Hematopoietic multipotent progenitor cell (in vitro differentiated cells): ENCODE measurements at regions not wholly inside any gene's neighbourhood (a gene's known extent, or its start where the extent isn't known, plus 50 kb on each side); places are given as distances from the start of the nearest gene placed in this dataset.

ENCODE experiments used
- DNase-seq, 3 donors: peaks; one replicate each; pipeline ENCODE4 v3.0.0-alpha.2; 2011 to 2015; ENCODE audit warnings: low read depth in 2 of 3, low spot score in 2 of 3

GRCh38 chr6:11926594-11927407 lies 85.3 kb upstream of the HIVEP1 start:
- DNase-seq = no peak

GRCh38 chr6:11925805-11926204 lies 86.3 kb upstream of the HIVEP1 start:
- DNase-seq = no peak

- DNase-seq = no peak
These were observed 88.5 kb upstream of the HIVEP1 start for GRCh38 chr6:11923621-11924020.

- no peak for DNase-seq
These were observed 89.2 kb upstream of the HIVEP1 start for GRCh38 chr6:11922901-11923300.

GRCh38 chr6:11921751-11922150 lies 90.4 kb upstream of the HIVEP1 start:
- DNase-seq = no peak

- DNase-seq = no peak
These were observed 91.1 kb upstream of the HIVEP1 start for GRCh38 chr6:11921017-11921438.

GRCh38 chr6:11920566-11920965 lies 91.5 kb upstream of the HIVEP1 start:
- no peak for DNase-seq

- no peak for DNase-seq
These were observed 92.2 kb upstream of the HIVEP1 start for GRCh38 chr6:11919771-11920440.

GRCh38 chr6:11918739-11919605 lies 93.1 kb upstream of the HIVEP1 start:
- no peak for DNase-seq

- peak in 1 of 3 donors; percentile 20 for DNase-seq
These were observed 94.0 kb upstream of the HIVEP1 start for GRCh38 chr6:11917951-11918738.

GRCh38 chr6:11912420-11912819 lies 99.7 kb upstream of the HIVEP1 start:
- DNase-seq = no peak

- DNase-seq = peak in 2 of 3 donors; percentile 10 to 60
These were observed 100.6 kb upstream of the HIVEP1 start for GRCh38 chr6:11911538-11911937.

- no peak for DNase-seq
These were observed 102.4 kb upstream of the HIVEP1 start for GRCh38 chr6:11909696-11910132.

GRCh38 chr6:11908436-11909105 lies 103.5 kb upstream of the HIVEP1 start:
- no peak for DNase-seq

- no peak for DNase-seq
These were observed 108.5 kb upstream of the HIVEP1 start for GRCh38 chr6:11903645-11904044.

- no peak for DNase-seq
These were observed 109.6 kb upstream of the HIVEP1 start for GRCh38 chr6:11902527-11902926.

- peak in 2 of 3 donors; percentile 7 to 52 for DNase-seq
These were observed 111.2 kb upstream of the HIVEP1 start for GRCh38 chr6:11900662-11901598.

GRCh38 chr6:11899645-11900044 lies 112.5 kb upstream of the HIVEP1 start:
- DNase-seq = no peak

GRCh38 chr6:11894212-11894611 lies 115.6 kb upstream of the ADTRP start:
- DNase-seq = no peak
